GM18861 (cell line): ENCODE measurements at regions not wholly inside any gene's neighbourhood (a gene's known extent, or its start where the extent isn't known, plus 50 kb on each side); places are given as distances from the start of the nearest gene placed in this dataset.
A peak's percentile ranks its signal among the peaks of the same experiment; 100 is the strongest.

Experiments
- ATAC-seq: cut with Tn5 transposase; IDR thresholded peaks from one replicate; pipeline ENCODE4 v1.9.1; 2021; ENCODE audit not compliant: unreplicated experiment

- no peak for ATAC-seq
These were observed 118.0 kb upstream of the ATP10A start for GRCh38 chr15:25981114-25981513.

GRCh38 chr15:25972141-25972675 is 109.1 kb upstream of the ATP10A start:
- no peak for ATAC-seq

- ATAC-seq = no peak
These were observed 107.9 kb upstream of the ATP10A start for GRCh38 chr15:25971053-25971452.

- ATAC-seq = no peak
These were observed 106.8 kb upstream of the ATP10A start for GRCh38 chr15:25969886-25970285.

- ATAC-seq = no peak
These were observed 104.0 kb upstream of the ATP10A start for GRCh38 chr15:25967116-25967515.

GRCh38 chr15:25965326-25965725 is 102.2 kb upstream of the ATP10A start:
- no peak for ATAC-seq

GRCh38 chr15:25960273-25960672 is 97.1 kb upstream of the ATP10A start:
- ATAC-seq = no peak

- no peak for ATAC-seq
These were observed 96.0 kb upstream of the ATP10A start for GRCh38 chr15:25959100-25959499.

- ATAC-seq = no peak
These were observed 92.5 kb upstream of the ATP10A start for GRCh38 chr15:25955628-25956027.

GRCh38 chr15:25954398-25954797 is 91.3 kb upstream of the ATP10A start:
- no peak for ATAC-seq

- ATAC-seq = no peak
These were observed 86.9 kb upstream of the ATP10A start for GRCh38 chr15:25950014-25950413.

GRCh38 chr15:25947323-25948314 is 84.5 kb upstream of the ATP10A start:
- ATAC-seq = no peak

- no peak for ATAC-seq
These were observed 83.2 kb upstream of the ATP10A start for GRCh38 chr15:25946241-25946805.

- no peak for ATAC-seq
These were observed 81.3 kb upstream of the ATP10A start for GRCh38 chr15:25944386-25944785.

GRCh38 chr15:25943831-25944230 is 80.7 kb upstream of the ATP10A start:
- ATAC-seq = no peak

GRCh38 chr15:25939122-25939521 is 76.0 kb upstream of the ATP10A start:
- ATAC-seq = peak; percentile 95

- no peak for ATAC-seq
These were observed 74.7 kb upstream of the ATP10A start for GRCh38 chr15:25937796-25938195.

- no peak for ATAC-seq
These were observed 72.9 kb upstream of the ATP10A start for GRCh38 chr15:25936004-25936403.

GRCh38 chr15:25933456-25934158 is 70.5 kb upstream of the ATP10A start:
- peak; percentile 88 for ATAC-seq

GRCh38 chr15:25932696-25933095 is 69.6 kb upstream of the ATP10A start:
- no peak for ATAC-seq

GRCh38 chr15:25931851-25932250 is 68.7 kb upstream of the ATP10A start:
- ATAC-seq = no peak
